ENCODE measurements at regions not wholly inside any gene's neighbourhood (a gene's known extent, or its start where the extent isn't known, plus 50 kb on each side); places are given as distances from the start of the nearest gene placed in this dataset.

GRCh38 chr3:74537164-74537563 lies 77.3 kb downstream of the CNTN3 start:
- Histone ChIP-seq H3K9me2 (ENCODE audit: insufficient read depth) (no peaks in the 10 kb centered on the region), H3F3A (ENCODE audit: insufficient read depth, low read depth) (no peaks in the 10 kb centered on the region), H3K27me3 (ENCODE audit: insufficient read depth, low read depth) (no peaks in the 10 kb centered on the region), H3K27ac (no peak overlapping the region), H3K4me1 (replicated peaks; ENCODE audit: insufficient read depth) (no peaks in the 10 kb centered on the region), H3K4me2 (no peak overlapping the region), H3K36me3 (ENCODE audit: low read depth) (no peaks in the 10 kb centered on the region), H4K20me1 (ENCODE audit: insufficient read depth) (no peaks in the 10 kb centered on the region), H3K9me3 (ENCODE audit: insufficient read depth, low read depth) (no peaks in the 10 kb centered on the region), H3K79me2 (ENCODE audit: low read depth) (no peaks in the 10 kb centered on the region), H2AFZ (no peak overlapping the region), H3K4me3 (no peak overlapping the region)
- no TSS peak for BruUV-seq (replicated peaks)
- intact Hi-C loops (cut with micrococcal nuclease; ENCODE audit: unreplicated experiment) = no loop called here
- ChIA-PET POLR2A (ENCODE audit: unreplicated experiment) (no interaction called here), CTCF (no interaction called here)
- no peak for TF ChIP-seq EZH2 (IDR thresholded peaks at IDR 0.05; ENCODE audit: low read depth)
- TF ChIP-seq, protein P1, sequence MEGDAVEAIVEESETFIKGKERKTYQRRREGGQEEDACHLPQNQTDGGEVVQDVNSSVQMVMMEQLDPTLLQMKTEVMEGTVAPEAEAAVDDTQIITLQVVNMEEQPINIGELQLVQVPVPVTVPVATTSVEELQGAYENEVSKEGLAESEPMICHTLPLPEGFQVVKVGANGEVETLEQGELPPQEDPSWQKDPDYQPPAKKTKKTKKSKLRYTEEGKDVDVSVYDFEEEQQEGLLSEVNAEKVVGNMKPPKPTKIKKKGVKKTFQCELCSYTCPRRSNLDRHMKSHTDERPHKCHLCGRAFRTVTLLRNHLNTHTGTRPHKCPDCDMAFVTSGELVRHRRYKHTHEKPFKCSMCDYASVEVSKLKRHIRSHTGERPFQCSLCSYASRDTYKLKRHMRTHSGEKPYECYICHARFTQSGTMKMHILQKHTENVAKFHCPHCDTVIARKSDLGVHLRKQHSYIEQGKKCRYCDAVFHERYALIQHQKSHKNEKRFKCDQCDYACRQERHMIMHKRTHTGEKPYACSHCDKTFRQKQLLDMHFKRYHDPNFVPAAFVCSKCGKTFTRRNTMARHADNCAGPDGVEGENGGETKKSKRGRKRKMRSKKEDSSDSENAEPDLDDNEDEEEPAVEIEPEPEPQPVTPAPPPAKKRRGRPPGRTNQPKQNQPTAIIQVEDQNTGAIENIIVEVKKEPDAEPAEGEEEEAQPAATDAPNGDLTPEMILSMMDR (conservative IDR thresholded peaks at IDR 0.05) = no peak
- no peak for DNase-seq

- Histone ChIP-seq H3F3A (ENCODE audit: insufficient read depth, low read depth) (no peaks in the 10 kb centered on the region), H3K36me3 (ENCODE audit: low read depth) (no peaks in the 10 kb centered on the region), H3K79me2 (ENCODE audit: low read depth) (no peaks in the 10 kb centered on the region), H3K27ac (no peak overlapping the region), H3K27me3 (ENCODE audit: insufficient read depth, low read depth) (no peaks in the 10 kb centered on the region), H3K4me2 (no peak overlapping the region), H4K20me1 (ENCODE audit: insufficient read depth) (no peaks in the 10 kb centered on the region), H2AFZ (no peak overlapping the region), H3K9me2 (ENCODE audit: insufficient read depth) (no peaks in the 10 kb centered on the region), H3K4me3 (no peak overlapping the region), H3K4me1 (replicated peaks; ENCODE audit: insufficient read depth) (no peaks in the 10 kb centered on the region), H3K9me3 (ENCODE audit: insufficient read depth, low read depth) (no peaks in the 10 kb centered on the region)
- POLR2A ChIA-PET (ENCODE audit: unreplicated experiment) = no interaction called here
- TF ChIP-seq, protein P1 (conservative IDR thresholded peaks at IDR 0.05) = no peak
- no peak for TF ChIP-seq EZH2 (IDR thresholded peaks at IDR 0.05; ENCODE audit: low read depth)
- no TSS peak for BruUV-seq (replicated peaks)
- no peak for DNase-seq
- intact Hi-C loops (cut with micrococcal nuclease; ENCODE audit: unreplicated experiment) = no loop called here
- CTCF ChIA-PET = no interaction called here
These were observed 79.2 kb downstream of the CNTN3 start for GRCh38 chr3:74535281-74535680.

DNA sequence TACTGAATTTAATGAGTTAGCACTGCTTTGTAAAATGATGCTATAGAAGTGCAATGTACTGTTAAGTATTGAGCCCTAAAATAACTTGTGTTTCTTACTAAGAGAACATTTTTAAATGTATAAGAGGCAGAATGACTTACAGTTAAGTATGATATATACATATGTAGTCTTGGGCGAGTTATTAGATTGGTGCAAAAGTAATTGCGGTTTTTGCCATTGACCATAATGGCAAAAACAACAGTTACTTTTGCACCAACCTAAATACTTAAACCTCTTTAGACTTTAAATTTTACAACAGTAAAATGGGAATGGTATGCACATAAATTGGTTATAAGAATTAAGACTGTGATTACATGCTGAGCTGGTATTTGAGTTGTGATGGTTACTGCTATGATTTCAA lies 79.8 kb downstream of the CNTN3 start:
- H3K79me2 ChIP-seq (ENCODE audit: low read depth) = no peaks in the 10 kb centered on the region
- H3K27ac ChIP-seq = no peak overlapping the region
- H3K27me3 ChIP-seq (ENCODE audit: insufficient read depth, low read depth) = no peaks in the 10 kb centered on the region
- H4K20me1 ChIP-seq (ENCODE audit: insufficient read depth) = no peaks in the 10 kb centered on the region
- H3K9me3 ChIP-seq (ENCODE audit: insufficient read depth, low read depth) = no peaks in the 10 kb centered on the region
- no peaks in the 10 kb centered on the region for H3K4me1 ChIP-seq (replicated peaks; ENCODE audit: insufficient read depth)
- no peaks in the 10 kb centered on the region for H3K36me3 ChIP-seq (ENCODE audit: low read depth)
- no peak overlapping the region for H3K4me2 ChIP-seq
- no peak overlapping the region for H3K4me3 ChIP-seq
- no peak for DNase-seq
- ChIA-PET CTCF (no interaction called here), POLR2A (ENCODE audit: unreplicated experiment) (no interaction called here)
- no TSS peak for BruUV-seq (replicated peaks)
- no peak overlapping the region for H2AFZ ChIP-seq
- no peak for TF ChIP-seq EZH2 (IDR thresholded peaks at IDR 0.05; ENCODE audit: low read depth)
- TF ChIP-seq, protein P1 (conservative IDR thresholded peaks at IDR 0.05) = no peak
- intact Hi-C loops (cut with micrococcal nuclease; ENCODE audit: unreplicated experiment) = no loop called here
- no peaks in the 10 kb centered on the region for H3K9me2 ChIP-seq (ENCODE audit: insufficient read depth)
- H3F3A ChIP-seq (ENCODE audit: insufficient read depth, low read depth) = no peaks in the 10 kb centered on the region

Data from PC-9 (cell line).